ENCODE measurements at regions not wholly inside any gene's neighbourhood (a gene's known extent, or its start where the extent isn't known, plus 50 kb on each side); places are given as distances from the start of the nearest gene placed in this dataset.

GRCh38 chr3:76479161-76479650 lies 560.7 kb upstream of the ROBO2 start:
- CTCF ChIA-PET: interaction anchor here (1.0 kb wide), 1 partner anchor 9 kb away, joined by 3 read pairs; no protein-coding TSS in a partner anchor
- POLR2A ChIA-PET: no interaction called here
- TF ChIP-seq MEF2A (IDR thresholded peaks at IDR 0.05; ENCODE audit: borderline replicate concordance, low read depth) (no peak), EZH2phosphoT487 (IDR thresholded peaks at IDR 0.05; ENCODE audit: borderline replicate concordance, low read depth) (no peak), NFIC (IDR thresholded peaks at IDR 0.05; ENCODE audit: borderline replicate concordance) (no peak), USF1 (IDR thresholded peaks at IDR 0.05; ENCODE audit: borderline replicate concordance, low read depth) (no peak), TCF12 (IDR thresholded peaks at IDR 0.05) (no peak), EP300 (IDR thresholded peaks at IDR 0.05; ENCODE audit: borderline replicate concordance in 1 of 2, low read depth in 1 of 2, low read length in 1 of 2) (no peak), REST (IDR thresholded peaks at IDR 0.05; ENCODE audit: low read depth, low read length) (no peak)

DNA sequence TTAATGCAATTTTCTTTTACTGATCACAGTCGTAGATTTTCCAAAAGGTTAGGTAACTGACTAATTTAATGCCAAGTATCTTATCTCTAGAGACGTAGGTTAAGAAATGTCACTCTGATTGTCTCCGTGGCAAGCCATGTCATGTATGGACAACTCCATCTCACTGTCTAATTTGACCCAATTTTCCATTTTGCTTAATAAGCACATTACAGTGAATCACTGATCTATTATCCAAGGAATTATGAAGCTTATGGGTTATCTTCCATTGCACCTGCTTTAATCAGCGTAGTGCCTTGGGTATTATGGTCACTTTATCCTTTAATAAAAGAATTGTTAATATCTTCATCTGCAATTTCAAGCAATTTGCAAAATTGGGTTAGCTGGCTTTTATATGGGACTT lies 557.4 kb upstream of the ROBO2 start:
- no peak overlapping the region for H2AFZ ChIP-seq (ENCODE audit: low read depth)
- ChIA-PET CTCF (no interaction called here), POLR2A (no interaction called here)
- no peaks in the 10 kb centered on the region for H3K4me1 ChIP-seq (ENCODE audit: control insufficient read depth in 1 of 2, insufficient read depth in 2 of 2, low read depth in 1 of 2, low read length in 1 of 2)
- no peaks in the 10 kb centered on the region for H4K20me1 ChIP-seq (ENCODE audit: insufficient read depth)
- no peaks in the 10 kb centered on the region for H3K9me2 ChIP-seq
- no peak overlapping the region for H3K4me2 ChIP-seq
- TF ChIP-seq FOXJ3 (CRISPR knock-in tag; IDR thresholded peaks at IDR 0.05) (no peak), RFX5 (IDR thresholded peaks at IDR 0.05; ENCODE audit: low read length) (no peak), YY1 (IDR thresholded peaks at IDR 0.05; ENCODE audit: low read depth) (no peak), ZBTB33 (IDR thresholded peaks at IDR 0.05; ENCODE audit: borderline replicate concordance, low read depth) (no peak), GATA2 (CRISPR knock-in tag; IDR thresholded peaks at IDR 0.05) (no peak), ELF1 (IDR thresholded peaks at IDR 0.05) (no peak), CHD2 (IDR thresholded peaks at IDR 0.05; ENCODE audit: low read length, partially characterized antibody) (no peak), RXRA (IDR thresholded peaks at IDR 0.05; ENCODE audit: borderline replicate concordance, low read depth) (no peak), SMC3 (IDR thresholded peaks at IDR 0.05; ENCODE audit: low read depth, low read length) (no peak)
- TF ChIP-seq, protein P1, sequence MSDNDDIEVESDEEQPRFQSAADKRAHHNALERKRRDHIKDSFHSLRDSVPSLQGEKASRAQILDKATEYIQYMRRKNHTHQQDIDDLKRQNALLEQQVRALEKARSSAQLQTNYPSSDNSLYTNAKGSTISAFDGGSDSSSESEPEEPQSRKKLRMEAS (IDR thresholded peaks at IDR 0.05; ENCODE audit: low read depth): no peak
- TF ChIP-seq, protein P2, sequence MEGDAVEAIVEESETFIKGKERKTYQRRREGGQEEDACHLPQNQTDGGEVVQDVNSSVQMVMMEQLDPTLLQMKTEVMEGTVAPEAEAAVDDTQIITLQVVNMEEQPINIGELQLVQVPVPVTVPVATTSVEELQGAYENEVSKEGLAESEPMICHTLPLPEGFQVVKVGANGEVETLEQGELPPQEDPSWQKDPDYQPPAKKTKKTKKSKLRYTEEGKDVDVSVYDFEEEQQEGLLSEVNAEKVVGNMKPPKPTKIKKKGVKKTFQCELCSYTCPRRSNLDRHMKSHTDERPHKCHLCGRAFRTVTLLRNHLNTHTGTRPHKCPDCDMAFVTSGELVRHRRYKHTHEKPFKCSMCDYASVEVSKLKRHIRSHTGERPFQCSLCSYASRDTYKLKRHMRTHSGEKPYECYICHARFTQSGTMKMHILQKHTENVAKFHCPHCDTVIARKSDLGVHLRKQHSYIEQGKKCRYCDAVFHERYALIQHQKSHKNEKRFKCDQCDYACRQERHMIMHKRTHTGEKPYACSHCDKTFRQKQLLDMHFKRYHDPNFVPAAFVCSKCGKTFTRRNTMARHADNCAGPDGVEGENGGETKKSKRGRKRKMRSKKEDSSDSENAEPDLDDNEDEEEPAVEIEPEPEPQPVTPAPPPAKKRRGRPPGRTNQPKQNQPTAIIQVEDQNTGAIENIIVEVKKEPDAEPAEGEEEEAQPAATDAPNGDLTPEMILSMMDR (IDR thresholded peaks at IDR 0.05): no peak
- H3F3A ChIP-seq (replicated peaks; ENCODE audit: insufficient read depth): no peaks in the 10 kb centered on the region
- H3K27me3 ChIP-seq (ENCODE audit: insufficient read depth): no peaks in the 10 kb centered on the region
- 46% methylated on average over 4 of the region's 4 CpGs for WGBS (ENCODE audit: low lambda C conversion rate)
- no peak overlapping the region for H3K9ac ChIP-seq
- no peaks in the 10 kb centered on the region for H3K9me3 ChIP-seq
- no peaks in the 10 kb centered on the region for H3K79me2 ChIP-seq (ENCODE audit: insufficient read depth)
- no peaks in the 10 kb centered on the region for H3K36me3 ChIP-seq (replicated peaks in 1 of 2; ENCODE audit: control insufficient read depth in 1 of 2, insufficient read depth in 2 of 2, low read length in 1 of 2)
- DNase-seq: no peak
- no peak overlapping the region for H3K4me3 ChIP-seq (ENCODE audit: low read depth in 2 of 2, low read length in 1 of 2)
- H3K27ac ChIP-seq (ENCODE audit: low read depth in 2 of 2, low read length in 1 of 2): no peak overlapping the region

More at GRCh38 chr3:76479161-76479650, 560.7 kb upstream of the ROBO2 start:
- Histone ChIP-seq H3K9ac (no peak overlapping the region), H3K27ac (ENCODE audit: low read depth in 2 of 2, low read length in 1 of 2) (no peak overlapping the region), H3K9me2 (no peaks in the 10 kb centered on the region), H2AFZ (ENCODE audit: low read depth) (no peak overlapping the region), H3K79me2 (ENCODE audit: insufficient read depth) (no peaks in the 10 kb centered on the region), H4K20me1 (ENCODE audit: insufficient read depth) (no peaks in the 10 kb centered on the region), H3K4me2 (no peak overlapping the region), H3K4me1 (ENCODE audit: control insufficient read depth in 1 of 2, insufficient read depth in 2 of 2, low read depth in 1 of 2, low read length in 1 of 2) (no peaks in the 10 kb centered on the region), H3K36me3 (replicated peaks in 1 of 2; ENCODE audit: control insufficient read depth in 1 of 2, insufficient read depth in 2 of 2, low read length in 1 of 2) (no peaks in the 10 kb centered on the region), H3K9me3 (no peaks in the 10 kb centered on the region), H3K4me3 (ENCODE audit: low read depth in 2 of 2, low read length in 1 of 2) (no peak overlapping the region), H3K27me3 (ENCODE audit: insufficient read depth) (no peaks in the 10 kb centered on the region), H3F3A (replicated peaks; ENCODE audit: insufficient read depth) (no peaks in the 10 kb centered on the region)
- WGBS (ENCODE audit: low lambda C conversion rate): 50% methylated on average over 1 of the region's 1 CpG
- no peak for DNase-seq
